ENCODE measurements at regions not wholly inside any gene's neighbourhood (a gene's known extent, or its start where the extent isn't known, plus 50 kb on each side); places are given as distances from the start of the nearest gene placed in this dataset.

GRCh38 chr7:138235207-138235606 lies 158.9 kb downstream of the AKR1D1 start:
- TF ChIP-seq EZH2 (IDR thresholded peaks at IDR 0.05; ENCODE audit: insufficient read depth, poor library complexity, severe bottlenecking) (no peak), EZH2phosphoT487 (IDR thresholded peaks at IDR 0.05; ENCODE audit: insufficient read depth, low read depth) (no peak)
